Neutrophil (primary cell): ENCODE measurements at regions not wholly inside any gene's neighbourhood (a gene's known extent, or its start where the extent isn't known, plus 50 kb on each side); places are given as distances from the start of the nearest gene placed in this dataset.

Source experiments
- H3K27ac ChIP-seq: fragments of 200-600 bp; sonication (generic); 2 replicates; pipeline ENCODE4 v1.5.1; 2016; ENCODE audit warnings: mild to moderate bottlenecking, moderate library complexity
- H3K27me3 ChIP-seq: fragments of 200-600 bp; sonication (generic); 2 replicates; pipeline ENCODE4 v1.6.0; 2016; ENCODE audit warnings: mild to moderate bottlenecking
- H3K36me3 ChIP-seq: fragments of 200-600 bp; sonication (generic); 2 replicates; pipeline ENCODE4 v1.5.1; 2017
- H3K4me1 ChIP-seq, 2 experiments: fragments of 200-600 bp in 1 of 2; sonication (generic) in 1 of 2; 1 replicate in 1 of 2; 2 replicates in 1 of 2; pipeline versions ENCODE4 v1.5.1 to v1.6.1; 2013 to 2016; ENCODE audit warnings: low read depth in 1 of 2, low read length in 1 of 2, mild to moderate bottlenecking in 1 of 2, moderate library complexity in 1 of 2; ENCODE audit not compliant: control insufficient read depth in 1 of 2, insufficient read depth in 1 of 2
- H3K4me3 ChIP-seq, 2 experiments: fragments of 200-600 bp in 1 of 2; sonication (generic) in 1 of 2; 1 replicate in 1 of 2; 2 replicates in 1 of 2; pipeline ENCODE4 v1.5.1; 2013 to 2016; ENCODE audit warnings: low read depth in 1 of 2, low read length in 1 of 2, mild to moderate bottlenecking in 1 of 2, moderate library complexity in 1 of 2
- H3K9me3 ChIP-seq: fragments of 200-600 bp; sonication (generic); 2 replicates; pipeline ENCODE4 v1.5.1; 2016
- CTCF ChIP-seq: fragments of 200-600 bp; sonication (generic); IDR thresholded peaks from 2 replicates; pipeline ENCODE4 v1.5.1; 2016; ENCODE audit warnings: antibody characterized with exemption

GRCh38 chr20:63064310-63064709 is 57.5 kb upstream of the BHLHE23 start:
- H3K27me3 ChIP-seq = peaks cover 8% of the 10 kb centered on the region
- no peaks in the 10 kb centered on the region for H3K9me3 ChIP-seq
- H3K27ac ChIP-seq = no peak overlapping the region
- no peaks in the 10 kb centered on the region for H3K36me3 ChIP-seq
- no peak for TF ChIP-seq CTCF
- no peaks in the 10 kb centered on the region for H3K4me1 ChIP-seq
- H3K4me3 ChIP-seq = no peak overlapping the region

- Histone ChIP-seq H3K4me3 (no peak overlapping the region), H3K27me3 (peaks cover 13% of the 10 kb centered on the region), H3K9me3 (no peaks in the 10 kb centered on the region), H3K36me3 (no peaks in the 10 kb centered on the region), H3K27ac (no peak overlapping the region), H3K4me1 (no peaks in the 10 kb centered on the region)
- TF ChIP-seq CTCF = no peak
Observed at GRCh38 chr20:63062188-63063140, 55.7 kb upstream of the BHLHE23 start.

GRCh38 chr20:63061771-63062100 is 55.0 kb upstream of the BHLHE23 start:
- H3K9me3 ChIP-seq = no peaks in the 10 kb centered on the region
- no peak overlapping the region for H3K27ac ChIP-seq
- no peaks in the 10 kb centered on the region for H3K36me3 ChIP-seq
- H3K4me1 ChIP-seq = no peaks in the 10 kb centered on the region
- no peak overlapping the region for H3K4me3 ChIP-seq
- TF ChIP-seq CTCF = no peak
- peaks cover 21% of the 10 kb centered on the region for H3K27me3 ChIP-seq

GRCh38 chr20:63061051-63061770 is 54.4 kb upstream of the BHLHE23 start:
- Histone ChIP-seq H3K36me3 (no peaks in the 10 kb centered on the region), H3K27me3 (peaks cover 26% of the 10 kb centered on the region), H3K4me3 (no peak overlapping the region), H3K4me1 (no peaks in the 10 kb centered on the region), H3K9me3 (no peaks in the 10 kb centered on the region), H3K27ac (no peak overlapping the region)
- TF ChIP-seq CTCF = no peak

- Histone ChIP-seq H3K4me3 (no peak overlapping the region), H3K9me3 (no peaks in the 10 kb centered on the region), H3K27me3 (peaks cover 33% of the 10 kb centered on the region), H3K4me1 (no peaks in the 10 kb centered on the region), H3K36me3 (no peaks in the 10 kb centered on the region), H3K27ac (no peak overlapping the region)
- no peak for TF ChIP-seq CTCF
Observed at GRCh38 chr20:63060057-63060991, 53.6 kb upstream of the BHLHE23 start.
